IMR-90 (cell line): ENCODE measurements at regions not wholly inside any gene's neighbourhood (a gene's known extent, or its start where the extent isn't known, plus 50 kb on each side); places are given as distances from the start of the nearest gene placed in this dataset.

ENCODE experiments used
- ATAC-seq: fragments of 200-7000 bp; cut with Tn5 transposase; 2 replicates; pipeline ENCODE4 v1.9.1; 2020; ENCODE audit warnings: low read depth, mild to moderate bottlenecking, moderate library complexity
- BruUV-seq: library from RNA; stranded (reverse); fragments of 400-500 nt; replicated peaks from 2 replicates; lab custom pipeline; 2021; lab: Mats Ljungman, UMichigan
- CTCF ChIA-PET: fragments of 300-600 bp; formaldehyde crosslinking; extraction: SDS; loops from one replicate; lab custom pipeline; 2021; ENCODE audit warnings: antibody characterized with exemption; lab: Yijun Ruan, JAX
- POLR2A ChIA-PET: fragments of 300-600 bp; sonication (Branson Sonifier 250); formaldehyde crosslinking; loops from one replicate; lab custom pipeline; 2022; ENCODE audit warnings: antibody characterized with exemption; ENCODE audit not compliant: unreplicated experiment; lab: Charles Lee
- DNase-seq: peaks from one replicate; pipeline ENCODE4 v3.0.0; 2013
- H2AFZ ChIP-seq: replicated peaks from 2 replicates; pipeline ENCODE3; 2013; ENCODE audit warnings: low read length, mild to moderate bottlenecking; ENCODE audit not compliant: poor library complexity
- H2AK5ac ChIP-seq: 2 replicates; pipeline ENCODE4 v1.6.1; 2013; ENCODE audit warnings: low read depth, low read length, inconsistent platforms
- H2AK9ac ChIP-seq: replicated peaks from 2 replicates; pipeline ENCODE3; 2013; ENCODE audit warnings: mild to moderate bottlenecking, low read depth, low read length, moderate library complexity; ENCODE audit not compliant: poor library complexity
- H2BK120ac ChIP-seq: 2 replicates; pipeline ENCODE4 v1.6.1; 2013; ENCODE audit warnings: low read depth, low read length, inconsistent platforms
- H2BK15ac ChIP-seq: 3 replicates; pipeline ENCODE4 v1.6.1; 2013; ENCODE audit warnings: low read depth, low read length, inconsistent platforms
- H2BK20ac ChIP-seq: 2 replicates; pipeline ENCODE4 v1.6.1; 2013; ENCODE audit warnings: low read depth, mild to moderate bottlenecking, inconsistent platforms, low read length, moderate library complexity
- H2BK5ac ChIP-seq: 2 replicates; pipeline ENCODE4 v1.6.1; 2013; ENCODE audit warnings: mild to moderate bottlenecking, low read depth, low read length, inconsistent platforms; ENCODE audit not compliant: poor library complexity, severe bottlenecking
- H3K14ac ChIP-seq: replicated peaks from 2 replicates; pipeline ENCODE4 v1.6.1; 2013; ENCODE audit warnings: low read depth, low read length, inconsistent platforms
- H3K18ac ChIP-seq: 2 replicates; pipeline ENCODE4 v1.6.1; 2013; ENCODE audit warnings: low read depth, low read length, control low read depth
- H3K23ac ChIP-seq: 2 replicates; pipeline ENCODE4 v1.6.1; 2013; ENCODE audit warnings: low read depth, low read length, inconsistent platforms
- H3K27ac ChIP-seq: 2 replicates; pipeline ENCODE4 v1.5.1; 2013; ENCODE audit warnings: mild to moderate bottlenecking, control low read depth, low read length; ENCODE audit not compliant: insufficient read depth
- H3K27me3 ChIP-seq: 2 replicates; pipeline ENCODE4 v1.6.1; 2013; ENCODE audit warnings: low read length; ENCODE audit not compliant: control insufficient read depth, insufficient read depth
- H3K36me3 ChIP-seq: 2 replicates; pipeline ENCODE4 v1.6.1; 2013; ENCODE audit warnings: low read length, mixed read lengths; ENCODE audit not compliant: control insufficient read depth, insufficient read depth
- H3K4ac ChIP-seq: 2 replicates; pipeline ENCODE4 v1.6.1; 2013; ENCODE audit warnings: low read depth, low read length, inconsistent platforms
- H3K4me1 ChIP-seq: 2 replicates; pipeline ENCODE4 v1.6.1; 2013; ENCODE audit warnings: low read length, mixed read lengths; ENCODE audit not compliant: control insufficient read depth, insufficient read depth
- H3K4me2 ChIP-seq: 2 replicates; pipeline ENCODE4 v1.6.1; 2013; ENCODE audit warnings: low read depth, mild to moderate bottlenecking, control low read depth, low read length, moderate library complexity
- H3K4me3 ChIP-seq: 2 replicates; pipeline ENCODE4 v1.5.1; 2013; ENCODE audit warnings: low read depth, mild to moderate bottlenecking, control low read depth, low read length, moderate library complexity; ENCODE audit not compliant: insufficient read depth
- H3K56ac ChIP-seq: 2 replicates; pipeline ENCODE4 v1.6.1; 2013; ENCODE audit warnings: low read length, inconsistent platforms; ENCODE audit not compliant: insufficient read depth; ENCODE audit errors: extremely low read depth
- H3K79me1 ChIP-seq, 2 experiments: 2 replicates each; pipeline ENCODE4 v1.6.1; 2013; ENCODE audit warnings: low read length in 2 of 2, inconsistent platforms in 1 of 2, low read depth in 1 of 2
- H3K9ac ChIP-seq: 2 replicates; pipeline ENCODE4 v1.6.1; 2013; ENCODE audit warnings: low read depth, low read length, control low read depth
- H3K9me1 ChIP-seq: 2 replicates; pipeline ENCODE4 v1.6.1; 2013; ENCODE audit warnings: low read length, inconsistent platforms; ENCODE audit not compliant: insufficient read depth
- H3K9me3 ChIP-seq: 2 replicates; pipeline ENCODE4 v1.6.1; 2013; ENCODE audit warnings: low read length; ENCODE audit not compliant: control insufficient read depth, insufficient read depth
- H4K20me1 ChIP-seq: 2 replicates; pipeline ENCODE4 v1.6.1; 2013; ENCODE audit warnings: low read length, inconsistent platforms; ENCODE audit not compliant: insufficient read depth
- H4K5ac ChIP-seq: 2 replicates; pipeline ENCODE4 v1.6.1; 2013; ENCODE audit warnings: mild to moderate bottlenecking, low read depth, low read length, control low read depth
- H4K8ac ChIP-seq, 2 experiments: 2 replicates each; pipeline ENCODE4 v1.6.1; 2013; ENCODE audit warnings: low read depth in 2 of 2, low read length in 2 of 2, control low read depth in 1 of 2, inconsistent platforms in 1 of 2
- H4K91ac ChIP-seq: 2 replicates; pipeline ENCODE4 v1.6.1; 2013; ENCODE audit warnings: low read depth, low read length, inconsistent platforms; ENCODE audit not compliant: insufficient read depth
- BHLHE40 ChIP-seq: fragments of 150-350 bp; IDR thresholded peaks from 2 replicates; pipeline ENCODE4 v1.6.1; 2016; ENCODE audit warnings: mild to moderate bottlenecking, low read depth, low read length
- CEBPB ChIP-seq: IDR thresholded peaks from 2 replicates; pipeline ENCODE4 v1.6.1; 2012; ENCODE audit warnings: low read depth, low read length, improper control_type of control experiment
- CHD1 ChIP-seq: IDR thresholded peaks from 2 replicates; pipeline ENCODE4 v1.6.1; 2012; ENCODE audit warnings: low read depth, low read length, improper control_type of control experiment
- ELK1 ChIP-seq: fragments of 150-350 bp; IDR thresholded peaks from 2 replicates; pipeline ENCODE4 v1.6.1; 2016; ENCODE audit warnings: low read depth, mild to moderate bottlenecking, low read length, moderate library complexity, borderline replicate concordance
- FOS ChIP-seq: fragments of 150-350 bp; IDR thresholded peaks from 2 replicates; pipeline ENCODE4 v1.6.1; 2016; ENCODE audit warnings: low read depth, low read length
- MAFK ChIP-seq: IDR thresholded peaks from 2 replicates; pipeline ENCODE4 v1.6.1; 2012; ENCODE audit warnings: low read depth, low read length, improper control_type of control experiment
- MAZ ChIP-seq: IDR thresholded peaks from 2 replicates; pipeline ENCODE4 v1.6.1; 2012; ENCODE audit warnings: low read depth, mild to moderate bottlenecking, low read length, improper control_type of control experiment, moderate library complexity, borderline replicate concordance
- MXI1 ChIP-seq: IDR thresholded peaks from 2 replicates; pipeline ENCODE4 v1.6.1; 2012; ENCODE audit warnings: low read depth, mild to moderate bottlenecking, low read length, moderate library complexity, borderline replicate concordance
- NFE2L2 ChIP-seq: fragments of 150-350 bp; IDR thresholded peaks from 2 replicates; pipeline ENCODE4 v1.6.1; 2016; ENCODE audit warnings: low read depth, mild to moderate bottlenecking, low read length
- POLR2A ChIP-seq: IDR thresholded peaks from 2 replicates; pipeline ENCODE4 v1.6.1; 2012; ENCODE audit warnings: mild to moderate bottlenecking, low read depth, low read length
- RAD21 ChIP-seq: IDR thresholded peaks from 2 replicates; pipeline ENCODE4 v1.6.1; 2012; ENCODE audit warnings: low read length, improper control_type of control experiment
- RCOR1 ChIP-seq: IDR thresholded peaks from 2 replicates; pipeline ENCODE4 v1.6.1; 2012; ENCODE audit warnings: mild to moderate bottlenecking, low read length, improper control_type of control experiment; ENCODE audit not compliant: insufficient replicate concordance
- RFX5 ChIP-seq: IDR thresholded peaks from 2 replicates; pipeline ENCODE4 v1.8.0; 2012; ENCODE audit warnings: low read depth, mild to moderate bottlenecking, low read length, moderate library complexity
- SMC3 ChIP-seq: fragments of 150-350 bp; IDR thresholded peaks from 2 replicates; pipeline ENCODE4 v1.6.1; 2016; ENCODE audit warnings: low read depth, mild to moderate bottlenecking, antibody characterized with exemption, low read length, moderate library complexity
- WGBS, 2 experiments: methylation state at CpG; one replicate each; pipeline versions ENCODE4 v1.1.5 to v1.1.7; 2013; ENCODE audit warnings: missing lambda C conversion rate in 2 of 2; ENCODE audit not compliant: insufficient read length in 1 of 2; ENCODE audit errors: extremely low coverage in 2 of 2; 5-methylcytosine and 5-hydroxymethylcytosine counted together
- dilution Hi-C: fragments of 300-500 bp; cut with HindIII; formaldehyde crosslinking; loops from one replicate; pipeline ENCODE4 v1.14.3; 2018; ENCODE audit warnings: low sequenced_read_pairs; ENCODE audit not compliant: unreplicated experiment
- in situ Hi-C: fragments of 300-500 bp; cut with MboI; formaldehyde crosslinking; loops from 3 replicates; pipeline ENCODE4 v1.14.3; 2019; ENCODE audit warnings: low sequenced_read_pairs, inconsistent platforms, mixed read lengths
- intact Hi-C: fragments of 100-400 bp; cut with micrococcal nuclease; formaldehyde crosslinking; loops from 2 replicates; pipeline ENCODE4 v1.10.0; 2022
- TF ChIP-seq, protein P1 (sequence below): conservative IDR thresholded peaks from 2 replicates; pipeline ENCODE4 v1.5.1; 2012; ENCODE audit warnings: mild to moderate bottlenecking, low read depth, low read length, improper control_type of control experiment
- TF ChIP-seq, protein P2 (sequence below): fragments of 150-350 bp; IDR thresholded peaks from 2 replicates; pipeline ENCODE4 v1.6.1; 2017; ENCODE audit warnings: mild to moderate bottlenecking, antibody characterized with exemption, low read length, low read depth

DNA sequence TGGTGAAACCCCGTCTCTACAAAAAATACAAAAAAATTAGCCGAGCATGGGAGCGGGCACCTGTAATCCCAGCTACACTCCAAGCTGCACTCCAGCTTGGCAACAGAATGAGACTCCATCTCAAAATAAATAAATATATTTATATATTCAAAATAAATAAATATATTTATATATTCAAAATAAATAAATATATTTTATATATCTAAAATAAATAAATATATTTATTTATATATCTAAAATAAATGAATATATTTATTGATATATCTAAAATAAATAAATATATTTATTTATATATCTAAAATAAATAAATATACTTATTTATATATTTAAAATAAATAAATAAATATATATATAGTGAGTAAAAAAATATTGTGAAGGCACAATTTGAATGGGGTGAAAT, 63.4 kb upstream of the EXOC1L start:
- WGBS, 2 experiments = no CpG with 5 or more reads among the region's 3 CpGs
- Histone ChIP-seq H3K27ac (no peak overlapping the region), H2BK20ac (no peak overlapping the region), H3K36me3 (no peaks in the 10 kb centered on the region), H3K79me1 (no peaks in the 10 kb centered on the region), H3K56ac (no peak overlapping the region), H3K27me3 (peaks cover 1% of the 10 kb centered on the region; the same call in 1 of the 2 replicates), H4K20me1 (no peaks in the 10 kb centered on the region), H3K4me2 (no peak overlapping the region), H3K9me3 (no peaks in the 10 kb centered on the region), H3K4ac (no peak overlapping the region), H3K9me1 (no peaks in the 10 kb centered on the region), H4K91ac (no peak overlapping the region), H2BK120ac (no peak overlapping the region), H3K4me1 (no peaks in the 10 kb centered on the region), H3K23ac (no peak overlapping the region), H4K5ac (no peak overlapping the region), H2AFZ (no peak overlapping the region), H3K14ac (no peak overlapping the region), H2BK15ac (no peak overlapping the region), H2AK9ac (no peak overlapping the region), H2AK5ac (no peak overlapping the region), H3K18ac (no peak overlapping the region), H2BK5ac (no peak overlapping the region), H3K9ac (no peak overlapping the region), H3K4me3 (no peak overlapping the region), H4K8ac (no peak overlapping the region)
- ATAC-seq = no peak
- dilution Hi-C loops = no loop called here
- BruUV-seq = no TSS peak
- intact Hi-C loops = no loop called here
- no peak for DNase-seq
- ChIA-PET CTCF (no interaction called here), POLR2A (no interaction called here)
- no peak for TF ChIP-seq CEBPB
- no peak for TF ChIP-seq BHLHE40
- no peak for TF ChIP-seq MAFK
- TF ChIP-seq ELK1 = no peak
- TF ChIP-seq, protein P1, sequence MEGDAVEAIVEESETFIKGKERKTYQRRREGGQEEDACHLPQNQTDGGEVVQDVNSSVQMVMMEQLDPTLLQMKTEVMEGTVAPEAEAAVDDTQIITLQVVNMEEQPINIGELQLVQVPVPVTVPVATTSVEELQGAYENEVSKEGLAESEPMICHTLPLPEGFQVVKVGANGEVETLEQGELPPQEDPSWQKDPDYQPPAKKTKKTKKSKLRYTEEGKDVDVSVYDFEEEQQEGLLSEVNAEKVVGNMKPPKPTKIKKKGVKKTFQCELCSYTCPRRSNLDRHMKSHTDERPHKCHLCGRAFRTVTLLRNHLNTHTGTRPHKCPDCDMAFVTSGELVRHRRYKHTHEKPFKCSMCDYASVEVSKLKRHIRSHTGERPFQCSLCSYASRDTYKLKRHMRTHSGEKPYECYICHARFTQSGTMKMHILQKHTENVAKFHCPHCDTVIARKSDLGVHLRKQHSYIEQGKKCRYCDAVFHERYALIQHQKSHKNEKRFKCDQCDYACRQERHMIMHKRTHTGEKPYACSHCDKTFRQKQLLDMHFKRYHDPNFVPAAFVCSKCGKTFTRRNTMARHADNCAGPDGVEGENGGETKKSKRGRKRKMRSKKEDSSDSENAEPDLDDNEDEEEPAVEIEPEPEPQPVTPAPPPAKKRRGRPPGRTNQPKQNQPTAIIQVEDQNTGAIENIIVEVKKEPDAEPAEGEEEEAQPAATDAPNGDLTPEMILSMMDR = no peak
- no peak for TF ChIP-seq RAD21
- TF ChIP-seq RCOR1 = no peak
- no peak for TF ChIP-seq MXI1
- TF ChIP-seq POLR2A = no peak
- TF ChIP-seq CHD1 = no peak
- TF ChIP-seq, protein P2, sequence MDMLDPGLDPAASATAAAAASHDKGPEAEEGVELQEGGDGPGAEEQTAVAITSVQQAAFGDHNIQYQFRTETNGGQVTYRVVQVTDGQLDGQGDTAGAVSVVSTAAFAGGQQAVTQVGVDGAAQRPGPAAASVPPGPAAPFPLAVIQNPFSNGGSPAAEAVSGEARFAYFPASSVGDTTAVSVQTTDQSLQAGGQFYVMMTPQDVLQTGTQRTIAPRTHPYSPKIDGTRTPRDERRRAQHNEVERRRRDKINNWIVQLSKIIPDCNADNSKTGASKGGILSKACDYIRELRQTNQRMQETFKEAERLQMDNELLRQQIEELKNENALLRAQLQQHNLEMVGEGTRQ = no peak
- TF ChIP-seq FOS = no peak
- TF ChIP-seq MAZ = no peak
- no peak for TF ChIP-seq NFE2L2
- no peak for TF ChIP-seq RFX5
- no peak for TF ChIP-seq SMC3
- in situ Hi-C loops = no loop called here
